HG03097 (cell line): ENCODE measurements at regions not wholly inside any gene's neighbourhood (a gene's known extent, or its start where the extent isn't known, plus 50 kb on each side); places are given as distances from the start of the nearest gene placed in this dataset.
"Not testable (repeated sequence)": the region's sequence is repeated elsewhere in the genome, so short reads cannot be mapped to it uniquely, and the experiment has no call there.

Experiments used
- ATAC-seq: cut with Tn5 transposase; IDR thresholded peaks from one replicate; pipeline ENCODE4 v1.9.1; 2021; ENCODE audit not compliant: unreplicated experiment, low FRiP score

GRCh38 chr1:193937308-193937707 is 750.9 kb upstream of the B3GALT2 start:
- no peak for ATAC-seq

GRCh38 chr1:193932979-193933378 is 746.6 kb upstream of the B3GALT2 start:
- ATAC-seq: no peak

GRCh38 chr1:193931356-193931755 is 744.9 kb upstream of the B3GALT2 start:
- no peak for ATAC-seq

GRCh38 chr1:193929374-193930033 is 743.1 kb upstream of the B3GALT2 start:
- ATAC-seq: no peak

- no peak for ATAC-seq
These were observed 741.1 kb upstream of the B3GALT2 start for GRCh38 chr1:193927550-193927949.

GRCh38 chr1:193926956-193927355 is 740.5 kb upstream of the B3GALT2 start:
- no peak for ATAC-seq

GRCh38 chr1:193919827-193920226 is 733.4 kb upstream of the B3GALT2 start:
- no peak for ATAC-seq

- ATAC-seq: no peak
These were observed 730.0 kb upstream of the B3GALT2 start for GRCh38 chr1:193916452-193916851.

GRCh38 chr1:193914871-193915270 is 728.5 kb upstream of the B3GALT2 start:
- ATAC-seq: no peak

- ATAC-seq: no peak
These were observed 723.1 kb upstream of the B3GALT2 start for GRCh38 chr1:193909406-193910082.

- no peak for ATAC-seq
These were observed 719.1 kb upstream of the B3GALT2 start for GRCh38 chr1:193905288-193906085.

- ATAC-seq: no peak
These were observed 705.4 kb upstream of the B3GALT2 start for GRCh38 chr1:193891788-193892187.

- ATAC-seq: no peak
These were observed 704.5 kb upstream of the B3GALT2 start for GRCh38 chr1:193890935-193891334.

GRCh38 chr1:193884848-193885558 is 698.6 kb upstream of the B3GALT2 start:
- no peak for ATAC-seq

GRCh38 chr1:193877920-193878319 is 691.5 kb upstream of the B3GALT2 start:
- not testable (repeated sequence) for ATAC-seq

GRCh38 chr1:193868425-193868824 is 682.0 kb upstream of the B3GALT2 start:
- ATAC-seq: no peak

- ATAC-seq: no peak
These were observed 669.8 kb upstream of the B3GALT2 start for GRCh38 chr1:193856261-193856660.

GRCh38 chr1:193850745-193851144 is 664.3 kb upstream of the B3GALT2 start:
- no peak for ATAC-seq

GRCh38 chr1:193846876-193847604 is 660.6 kb upstream of the B3GALT2 start:
- ATAC-seq: no peak

GRCh38 chr1:193846411-193846810 is 660.0 kb upstream of the B3GALT2 start:
- ATAC-seq: no peak
